Upper lobe of left lung (tissue), 6 donors: ENCODE measurements at regions not wholly inside any gene's neighbourhood (a gene's known extent, or its start where the extent isn't known, plus 50 kb on each side); places are given as distances from the start of the nearest gene placed in this dataset.

Experiments used
- ATAC-seq, 2 donors: fragments of 200-7000 bp; cut with Tn5 transposase; one replicate each; pipeline ENCODE4 v1.9.1; 2022; ENCODE audit warnings: mild to moderate bottlenecking in 2 of 2, moderate library complexity in 2 of 2; ENCODE audit not compliant: low FRiP score in 2 of 2
- DNase-seq, 2 donors: peaks; one replicate each; pipeline ENCODE4 v3.0.0-alpha.2; 2019 to 2020
- H3K27ac ChIP-seq, 4 donors: fragments of 200-600 bp; sonication (generic); one replicate each; pipeline ENCODE4 v1.5.1; 2016 to 2019
- H3K27me3 ChIP-seq, 4 donors: fragments of 200-600 bp; sonication (generic); one replicate each; pipeline ENCODE4 v1.5.1; 2017 to 2019
- H3K36me3 ChIP-seq, 4 donors: fragments of 200-600 bp; sonication (generic); one replicate each; pipeline ENCODE4 v1.5.1; 2016 to 2019
- H3K4me1 ChIP-seq, 4 donors: fragments of 200-600 bp; sonication (generic); one replicate each; pipeline ENCODE4 v1.5.1; 2018 to 2019
- H3K4me3 ChIP-seq, 4 donors: fragments of 200-600 bp; sonication (generic); one replicate each; pipeline ENCODE4 v1.5.1; 2017 to 2019; ENCODE audit warnings: mild to moderate bottlenecking in 2 of 4, moderate library complexity in 1 of 4
- H3K9me3 ChIP-seq, 4 donors: fragments of 200-600 bp; sonication (generic); one replicate each; pipeline ENCODE4 v1.5.1; 2018 to 2019
- CTCF ChIP-seq, 6 experiments: fragments of 450-650 bp in 4 of 6; fragments of 200-600 bp in 2 of 6; sonication (generic) in 2 of 6; IDR thresholded peaks; one replicate each; pipeline ENCODE4 v1.5.1; 2016 to 2019; ENCODE audit warnings: antibody characterized with exemption in 6 of 6
- EP300 ChIP-seq, 4 donors: sonication (generic); formaldehyde crosslinking; IDR thresholded peaks; one replicate each; pipeline ENCODE4 v1.5.1; 2017; ENCODE audit warnings: antibody characterized with exemption in 4 of 4, control low read depth in 2 of 4
- POLR2A ChIP-seq, 4 donors: fragments of 450-650 bp; IDR thresholded peaks; one replicate each; pipeline ENCODE4 v1.5.1; 2016 to 2017; ENCODE audit warnings: antibody characterized with exemption in 4 of 4, mild to moderate bottlenecking in 2 of 4
- POLR2AphosphoS5 ChIP-seq, 2 donors: sonication (generic); formaldehyde crosslinking; IDR thresholded peaks; one replicate each; pipeline ENCODE4 v1.5.1; 2017; ENCODE audit warnings: antibody characterized with exemption in 2 of 2
- WGBS, 2 donors: methylation state at CpG; one replicate each; pipeline ENCODE4 v1.1.5; 2017 to 2018; 5-methylcytosine and 5-hydroxymethylcytosine counted together
- donor health status: DM: no; HTN: no; CAD: no; lungs with moderate emphysema.
- donor health status: DM: no; HTN: yes; CAD: no; lungs with severe emphysema.

- Histone ChIP-seq H3K9me3 (peaks cover 0 to 5% (median 0%) of the 10 kb centered on the region in 4 donors), H3K36me3 (no peaks in the 10 kb centered on the region), H3K27me3 (no peaks in the 10 kb centered on the region), H3K27ac (no peak overlapping the region), H3K4me1 (no peaks in the 10 kb centered on the region), H3K4me3 (no peak overlapping the region)
- TF ChIP-seq CTCF (IDR thresholded peaks at IDR 0.05), result no peak
- TF ChIP-seq POLR2A (IDR thresholded peaks at IDR 0.05), result no peak
- TF ChIP-seq POLR2AphosphoS5 (IDR thresholded peaks at IDR 0.05), result no peak
- TF ChIP-seq EP300 (IDR thresholded peaks at IDR 0.05), result no peak
- ATAC-seq, result no peak
- WGBS, 2 donors, result 93 to 99% methylated on average over 2 of the region's 2 CpGs
- DNase-seq, result no peak
Measured at GRCh38 chr2:186113284-186113683, 372.8 kb upstream of the ZC3H15 start.

- Histone ChIP-seq H3K4me3 (no peak overlapping the region), H3K4me1 (peaks cover 0 to 6% (median 0%) of the 10 kb centered on the region in 4 donors), H3K27me3 (no peaks in the 10 kb centered on the region), H3K36me3 (no peaks in the 10 kb centered on the region), H3K9me3 (no peaks in the 10 kb centered on the region), H3K27ac (no peak overlapping the region)
- no peak for DNase-seq
- ATAC-seq, result no peak
- TF ChIP-seq POLR2AphosphoS5 (IDR thresholded peaks at IDR 0.05) (no peak), EP300 (IDR thresholded peaks at IDR 0.05) (no peak), CTCF (IDR thresholded peaks at IDR 0.05) (no peak), POLR2A (IDR thresholded peaks at IDR 0.05) (no peak)
Measured at GRCh38 chr2:186125156-186125555, 360.9 kb upstream of the ZC3H15 start.

GRCh38 chr2:186125625-186126024 lies 360.4 kb upstream of the ZC3H15 start:
- Histone ChIP-seq H3K9me3 (no peaks in the 10 kb centered on the region), H3K27ac (no peak overlapping the region), H3K36me3 (no peaks in the 10 kb centered on the region), H3K4me1 (peaks cover 0 to 10% (median 0%) of the 10 kb centered on the region in 4 donors), H3K27me3 (no peaks in the 10 kb centered on the region), H3K4me3 (no peak overlapping the region)
- WGBS, 2 donors, result 71 to 73% methylated on average over 1 of the region's 1 CpG
- no peak for TF ChIP-seq POLR2AphosphoS5 (IDR thresholded peaks at IDR 0.05)
- no peak for TF ChIP-seq CTCF (IDR thresholded peaks at IDR 0.05)
- TF ChIP-seq EP300 (IDR thresholded peaks at IDR 0.05), result no peak
- TF ChIP-seq POLR2A (IDR thresholded peaks at IDR 0.05), result no peak
- DNase-seq, result no peak
- no peak for ATAC-seq

GRCh38 chr2:186126181-186126580 lies 359.9 kb upstream of the ZC3H15 start:
- no peak for ATAC-seq
- H3K27me3 ChIP-seq, result no peaks in the 10 kb centered on the region
- H3K36me3 ChIP-seq, result no peaks in the 10 kb centered on the region
- no peak overlapping the region for H3K4me3 ChIP-seq
- TF ChIP-seq POLR2AphosphoS5 (IDR thresholded peaks at IDR 0.05) (no peak), EP300 (IDR thresholded peaks at IDR 0.05) (no peak), CTCF (IDR thresholded peaks at IDR 0.05) (no peak), POLR2A (IDR thresholded peaks at IDR 0.05) (no peak)
- H3K4me1 ChIP-seq, result peaks cover 0 to 10% (median 0%) of the 10 kb centered on the region in 4 donors
- no peak for DNase-seq
- H3K27ac ChIP-seq, result no peak overlapping the region
- H3K9me3 ChIP-seq, result no peaks in the 10 kb centered on the region

- Histone ChIP-seq H3K4me1 (peaks cover 0 to 10% (median 0%) of the 10 kb centered on the region in 4 donors), H3K4me3 (no peak overlapping the region), H3K9me3 (no peaks in the 10 kb centered on the region), H3K36me3 (no peaks in the 10 kb centered on the region), H3K27me3 (no peaks in the 10 kb centered on the region), H3K27ac (no peak overlapping the region)
- TF ChIP-seq POLR2AphosphoS5 (IDR thresholded peaks at IDR 0.05), result no peak
- no peak for TF ChIP-seq EP300 (IDR thresholded peaks at IDR 0.05)
- no peak for TF ChIP-seq CTCF (IDR thresholded peaks at IDR 0.05)
- no peak for TF ChIP-seq POLR2A (IDR thresholded peaks at IDR 0.05)
- WGBS, 2 donors, result 37 to 56% methylated on average over 1 of the region's 1 CpG
- DNase-seq (no peak), ATAC-seq (no peak)
Measured at GRCh38 chr2:186129767-186130581, 356.1 kb upstream of the ZC3H15 start.
